ENCODE measurements at regions not wholly inside any gene's neighbourhood (a gene's known extent, or its start where the extent isn't known, plus 50 kb on each side); places are given as distances from the start of the nearest gene placed in this dataset.

DNA sequence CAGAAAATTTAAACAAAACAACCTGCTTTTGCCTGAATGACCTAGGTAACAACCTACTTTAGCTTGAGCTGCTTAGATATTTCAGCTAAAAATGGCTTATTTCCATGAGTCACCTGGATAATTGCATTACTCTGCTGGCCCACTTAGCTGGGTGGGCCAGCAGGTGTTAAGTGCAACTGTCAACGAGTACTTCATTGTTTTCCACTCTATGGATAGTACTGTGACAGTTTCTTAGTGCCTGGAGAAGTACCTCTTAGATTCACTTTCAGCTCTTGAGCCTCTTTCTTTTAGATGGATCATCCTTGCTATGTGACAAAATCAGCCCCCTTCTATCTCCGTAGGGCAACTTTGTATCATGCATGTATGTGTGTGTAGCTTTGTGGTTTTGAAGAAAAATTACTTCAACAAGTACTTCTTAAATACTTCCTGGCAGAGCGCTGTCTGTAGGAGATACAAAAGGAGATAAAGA, 368.2 kb upstream of the ATP2B1 start:
- TF ChIP-seq, protein P1, sequence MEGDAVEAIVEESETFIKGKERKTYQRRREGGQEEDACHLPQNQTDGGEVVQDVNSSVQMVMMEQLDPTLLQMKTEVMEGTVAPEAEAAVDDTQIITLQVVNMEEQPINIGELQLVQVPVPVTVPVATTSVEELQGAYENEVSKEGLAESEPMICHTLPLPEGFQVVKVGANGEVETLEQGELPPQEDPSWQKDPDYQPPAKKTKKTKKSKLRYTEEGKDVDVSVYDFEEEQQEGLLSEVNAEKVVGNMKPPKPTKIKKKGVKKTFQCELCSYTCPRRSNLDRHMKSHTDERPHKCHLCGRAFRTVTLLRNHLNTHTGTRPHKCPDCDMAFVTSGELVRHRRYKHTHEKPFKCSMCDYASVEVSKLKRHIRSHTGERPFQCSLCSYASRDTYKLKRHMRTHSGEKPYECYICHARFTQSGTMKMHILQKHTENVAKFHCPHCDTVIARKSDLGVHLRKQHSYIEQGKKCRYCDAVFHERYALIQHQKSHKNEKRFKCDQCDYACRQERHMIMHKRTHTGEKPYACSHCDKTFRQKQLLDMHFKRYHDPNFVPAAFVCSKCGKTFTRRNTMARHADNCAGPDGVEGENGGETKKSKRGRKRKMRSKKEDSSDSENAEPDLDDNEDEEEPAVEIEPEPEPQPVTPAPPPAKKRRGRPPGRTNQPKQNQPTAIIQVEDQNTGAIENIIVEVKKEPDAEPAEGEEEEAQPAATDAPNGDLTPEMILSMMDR (IDR thresholded peaks at IDR 0.05): no peak
- intact Hi-C loops (cut with DNase I, micrococcal nuclease): no loop called here
- ATAC-seq (no peak), DNase-seq (no peak)
- Histone ChIP-seq H3K36me3 (ENCODE audit: low read depth) (no peaks in the 10 kb centered on the region), H3K4me3 (no peak overlapping the region), H3K4me1 (ENCODE audit: low read depth) (no peaks in the 10 kb centered on the region), H3K9me3 (no peaks in the 10 kb centered on the region)

- ATAC-seq (no peak), DNase-seq (no peak)
- H3K4me1 ChIP-seq (ENCODE audit: low read depth): no peaks in the 10 kb centered on the region
- intact Hi-C loops (cut with DNase I, micrococcal nuclease): no loop called here
- H3K36me3 ChIP-seq (ENCODE audit: low read depth): no peaks in the 10 kb centered on the region
- no peaks in the 10 kb centered on the region for H3K9me3 ChIP-seq
- H3K4me3 ChIP-seq: no peak overlapping the region
- TF ChIP-seq, protein P1 (IDR thresholded peaks at IDR 0.05): no peak
These were observed 367.0 kb upstream of the ATP2B1 start for GRCh38 chr12:90075685-90076084.

DNA sequence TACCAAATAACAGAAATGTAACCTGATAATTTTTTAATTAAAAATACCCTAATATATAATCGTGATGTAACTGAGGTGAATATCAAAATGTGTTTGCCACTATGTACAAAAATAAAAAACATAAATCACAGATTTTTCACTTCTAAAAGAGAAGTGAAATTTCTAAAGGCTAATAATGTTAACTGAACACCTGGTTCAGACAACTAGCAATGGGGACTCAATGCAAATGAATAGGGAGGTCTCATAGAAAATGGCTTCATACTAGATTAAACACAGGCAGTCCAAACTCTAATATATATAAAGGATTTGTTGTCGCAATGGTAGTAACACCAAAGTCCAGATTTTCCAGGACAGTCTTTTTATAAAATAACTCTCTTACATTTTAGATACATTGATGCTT, 365.4 kb upstream of the ATP2B1 start:
- no peak for ATAC-seq
- TF ChIP-seq, protein P1 (IDR thresholded peaks at IDR 0.05): no peak
- no peaks in the 10 kb centered on the region for H3K36me3 ChIP-seq (ENCODE audit: low read depth)
- no peak overlapping the region for H3K4me3 ChIP-seq
- H3K9me3 ChIP-seq: no peaks in the 10 kb centered on the region
- intact Hi-C loops (cut with DNase I, micrococcal nuclease): no loop called here
- no peaks in the 10 kb centered on the region for H3K4me1 ChIP-seq (ENCODE audit: low read depth)
- DNase-seq: no peak

DNA sequence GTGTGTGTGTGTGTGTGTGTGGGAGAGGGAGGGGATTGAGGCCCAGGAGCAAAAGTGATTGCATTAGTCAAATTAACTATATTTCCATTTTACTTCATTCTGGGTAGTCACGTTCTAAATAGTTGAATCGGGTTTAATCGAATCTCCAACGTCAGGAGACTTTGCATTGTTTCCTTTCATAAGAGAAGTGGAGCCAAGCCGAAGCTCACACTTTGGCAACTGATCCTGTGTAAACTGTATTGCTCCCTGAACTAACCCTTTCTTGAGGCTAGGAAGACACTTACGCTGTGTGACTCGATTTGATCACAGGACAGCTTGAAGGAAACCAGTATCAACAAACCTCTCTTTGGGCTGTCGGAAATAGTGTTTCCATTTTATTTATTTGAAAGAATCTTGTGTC, 363.4 kb upstream of the ATP2B1 start:
- Histone ChIP-seq H3K36me3 (ENCODE audit: low read depth) (no peaks in the 10 kb centered on the region), H3K9me3 (no peaks in the 10 kb centered on the region), H3K4me1 (ENCODE audit: low read depth) (no peaks in the 10 kb centered on the region), H3K4me3 (no peak overlapping the region)
- ATAC-seq (no peak), DNase-seq (no peak)
- intact Hi-C loops (cut with DNase I, micrococcal nuclease): no loop called here
- TF ChIP-seq, protein P1 (IDR thresholded peaks at IDR 0.05): no peak

- Histone ChIP-seq H3K4me3 (no peak overlapping the region), H3K9me3 (no peaks in the 10 kb centered on the region), H3K36me3 (ENCODE audit: low read depth) (no peaks in the 10 kb centered on the region), H3K4me1 (ENCODE audit: low read depth) (no peaks in the 10 kb centered on the region)
- TF ChIP-seq, protein P1 (IDR thresholded peaks at IDR 0.05): no peak
- DNase-seq (no peak), ATAC-seq (no peak)
- intact Hi-C loops (cut with DNase I, micrococcal nuclease): no loop called here
These were observed 361.1 kb upstream of the ATP2B1 start for GRCh38 chr12:90069711-90070110.

GRCh38 chr12:90067791-90068190, 359.2 kb upstream of the ATP2B1 start:
- intact Hi-C loops (cut with DNase I, micrococcal nuclease): no loop called here
- no peaks in the 10 kb centered on the region for H3K36me3 ChIP-seq (ENCODE audit: low read depth)
- DNase-seq (no peak), ATAC-seq (no peak)
- H3K4me3 ChIP-seq: no peak overlapping the region
- no peaks in the 10 kb centered on the region for H3K4me1 ChIP-seq (ENCODE audit: low read depth)
- TF ChIP-seq, protein P1 (IDR thresholded peaks at IDR 0.05): no peak
- H3K9me3 ChIP-seq: no peaks in the 10 kb centered on the region

Data from mucosa of descending colon (tissue), 3 donors.